ENCODE measurements at regions not wholly inside any gene's neighbourhood (a gene's known extent, or its start where the extent isn't known, plus 50 kb on each side); places are given as distances from the start of the nearest gene placed in this dataset.

DNA sequence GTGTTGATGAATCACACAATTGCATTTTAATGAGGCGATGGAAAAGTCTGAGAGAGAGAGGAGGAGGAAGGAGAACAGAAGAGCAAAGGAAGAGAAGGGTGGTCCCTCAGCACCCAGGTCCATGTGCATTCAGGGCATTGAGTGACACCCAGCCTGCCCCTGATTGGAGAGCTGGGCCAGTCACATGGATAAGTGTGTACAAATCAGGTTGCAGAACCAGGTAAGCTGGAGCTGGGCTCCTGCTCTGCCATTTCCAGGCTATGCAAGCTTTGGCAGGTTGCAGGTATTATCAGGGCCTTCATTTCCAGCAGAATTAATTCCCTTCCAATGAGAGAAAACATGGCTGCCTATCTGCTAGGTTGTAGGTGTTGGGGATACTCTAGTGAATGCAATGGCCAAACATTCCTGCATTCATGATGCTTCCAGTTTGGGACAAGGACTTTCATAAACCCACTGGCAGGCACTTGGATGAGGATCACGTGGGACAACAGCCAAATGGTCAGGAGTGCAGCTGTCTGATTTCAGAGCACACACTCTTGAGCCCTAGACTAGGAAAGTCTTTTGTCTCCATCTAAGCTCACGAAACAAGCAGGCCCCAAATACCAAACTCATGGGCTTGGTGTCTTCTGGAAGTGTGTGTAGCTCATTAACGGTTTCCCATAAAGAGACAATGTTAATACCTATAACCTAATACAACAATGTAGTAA lies 577.9 kb upstream of the CDH5 start:
- TF ChIP-seq, protein P1, sequence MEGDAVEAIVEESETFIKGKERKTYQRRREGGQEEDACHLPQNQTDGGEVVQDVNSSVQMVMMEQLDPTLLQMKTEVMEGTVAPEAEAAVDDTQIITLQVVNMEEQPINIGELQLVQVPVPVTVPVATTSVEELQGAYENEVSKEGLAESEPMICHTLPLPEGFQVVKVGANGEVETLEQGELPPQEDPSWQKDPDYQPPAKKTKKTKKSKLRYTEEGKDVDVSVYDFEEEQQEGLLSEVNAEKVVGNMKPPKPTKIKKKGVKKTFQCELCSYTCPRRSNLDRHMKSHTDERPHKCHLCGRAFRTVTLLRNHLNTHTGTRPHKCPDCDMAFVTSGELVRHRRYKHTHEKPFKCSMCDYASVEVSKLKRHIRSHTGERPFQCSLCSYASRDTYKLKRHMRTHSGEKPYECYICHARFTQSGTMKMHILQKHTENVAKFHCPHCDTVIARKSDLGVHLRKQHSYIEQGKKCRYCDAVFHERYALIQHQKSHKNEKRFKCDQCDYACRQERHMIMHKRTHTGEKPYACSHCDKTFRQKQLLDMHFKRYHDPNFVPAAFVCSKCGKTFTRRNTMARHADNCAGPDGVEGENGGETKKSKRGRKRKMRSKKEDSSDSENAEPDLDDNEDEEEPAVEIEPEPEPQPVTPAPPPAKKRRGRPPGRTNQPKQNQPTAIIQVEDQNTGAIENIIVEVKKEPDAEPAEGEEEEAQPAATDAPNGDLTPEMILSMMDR (IDR thresholded peaks at IDR 0.05): no peak
- TF ChIP-seq POLR2A (IDR thresholded peaks at IDR 0.05) (no peak), POLR2AphosphoS5 (IDR thresholded peaks at IDR 0.05) (no peak), EP300 (IDR thresholded peaks at IDR 0.05) (no peak)

All from suprapubic skin (tissue), 4 donors.